HCT116 (cell line): ENCODE measurements at regions not wholly inside any gene's neighbourhood (a gene's known extent, or its start where the extent isn't known, plus 50 kb on each side); places are given as distances from the start of the nearest gene placed in this dataset.

Experiments
- ATAC-seq: fragments of 200-7000 bp; cut with Tn5 transposase; 2 replicates; pipeline ENCODE4 v1.9.1; 2020; ENCODE audit warnings: mild to moderate bottlenecking, moderate library complexity
- BruUV-seq: library from RNA; stranded (reverse); fragments of 400-500 nt; replicated peaks from 2 replicates; lab custom pipeline; 2021; lab: Mats Ljungman, UMichigan
- CTCF ChIA-PET: fragments of 300-600 bp; sonication (Branson Sonifier 250); formaldehyde crosslinking; loops from one replicate; lab custom pipeline; 2021; ENCODE audit warnings: antibody characterized with exemption; lab: Charles Lee
- POLR2A ChIA-PET: fragments of 300-600, 350-600 bp; sonication (Branson Sonifier 250); formaldehyde crosslinking; loops from one replicate; lab custom pipeline; 2021; ENCODE audit warnings: antibody characterized with exemption; lab: Charles Lee
- RAD21 ChIA-PET, 2 experiments: fragments of 300-600 bp; sonication (Branson Sonifier 250); formaldehyde crosslinking; loops; one replicate each; lab custom pipeline; 2023; ENCODE audit warnings: low total read pairs in 2 of 2; ENCODE audit not compliant: uncharacterized antibody in 2 of 2, unreplicated experiment in 2 of 2, low non-redundant PET in 1 of 2; lab: Charles Lee
- DNase-seq: peaks from one replicate; pipeline ENCODE4 v3.0.0-alpha.2; 2010; ENCODE audit warnings: low read depth, low spot score
- H2AFZ ChIP-seq: fragments of 200-600 bp; shearing (Covaris generic), sonication (generic); 2 replicates; pipeline ENCODE4 v1.6.1; 2017; ENCODE audit warnings: low read depth, mixed run types, mixed read lengths, antibody characterized with exemption, low read length; ENCODE audit not compliant: poor library complexity, severe bottlenecking
- H3K27ac ChIP-seq: 2 replicates; pipeline ENCODE4 v1.5.1; 2012; ENCODE audit warnings: low read depth, low read length
- H3K27me3 ChIP-seq: fragments of 200-600 bp; sonication (generic); 2 replicates; pipeline ENCODE4 v1.6.1; 2016; ENCODE audit warnings: mixed run types, low read length, mixed read lengths; ENCODE audit not compliant: insufficient read depth
- H3K36me3 ChIP-seq, 2 experiments: fragments of 200-500 bp in 1 of 2; fragments of 200-600 bp in 1 of 2; sonication (Bioruptor generic) in 1 of 2; sonication (generic) in 1 of 2; 2 replicates each; pipeline versions ENCODE4 v1.5.1 to v1.6.1; 2014 to 2016; ENCODE audit warnings: low read length in 2 of 2, inconsistent platforms in 1 of 2, mixed read lengths in 1 of 2, mixed run types in 1 of 2; ENCODE audit not compliant: insufficient read depth in 2 of 2, control insufficient read depth in 1 of 2
- H3K4me1 ChIP-seq, 2 experiments: fragments of 200-600 bp in 1 of 2; sonication (generic) in 1 of 2; 2 replicates each; pipeline versions ENCODE4 v1.5.1 to v1.6.1; 2012 to 2017; ENCODE audit warnings: low read length in 2 of 2, inconsistent platforms in 1 of 2, mild to moderate bottlenecking in 1 of 2, mixed read lengths in 1 of 2, mixed run types in 1 of 2, moderate library complexity in 1 of 2; ENCODE audit not compliant: insufficient read depth in 2 of 2, control insufficient read depth in 1 of 2
- H3K4me2 ChIP-seq: fragments of 200-600 bp; sonication (generic); 2 replicates; pipeline ENCODE4 v1.6.1; 2017; ENCODE audit warnings: mixed run types, low read length, mixed read lengths
- H3K4me3 ChIP-seq, 2 experiments: fragments of 200-600 bp in 1 of 2; sonication (generic) in 1 of 2; replicated peaks in 1 of 2; 2 replicates each; pipeline ENCODE4 v1.5.1; 2011 to 2016; ENCODE audit warnings: low read length in 2 of 2, control low read depth in 1 of 2, low read depth in 1 of 2, mild to moderate bottlenecking in 1 of 2, mixed read lengths in 1 of 2, mixed run types in 1 of 2
- H3K79me2 ChIP-seq: fragments of 200-600 bp; sonication (generic); 2 replicates; pipeline ENCODE4 v1.6.1; 2017; ENCODE audit warnings: mild to moderate bottlenecking, mixed run types, low read length, moderate library complexity, mixed read lengths; ENCODE audit not compliant: insufficient read depth
- H3K9ac ChIP-seq: fragments of 200-600 bp; sonication (generic); 2 replicates; pipeline ENCODE4 v1.6.1; 2016; ENCODE audit warnings: low read length, mixed read lengths
- H3K9me2 ChIP-seq: fragments of 200-600 bp; sonication (generic), shearing (Covaris generic); 2 replicates; pipeline ENCODE4 v1.6.1; 2017; ENCODE audit warnings: mixed run types, mild to moderate bottlenecking, moderate library complexity; ENCODE audit not compliant: insufficient read depth
- H3K9me3 ChIP-seq, 2 experiments: fragments of 200-500 bp in 1 of 2; fragments of 200-600 bp in 1 of 2; sonication (Bioruptor generic) in 1 of 2; sonication (generic) in 1 of 2; 2 replicates each; pipeline ENCODE4 v1.6.1; 2014 to 2017; ENCODE audit warnings: low read length in 2 of 2, mixed read lengths in 2 of 2, inconsistent platforms in 1 of 2, low read depth in 1 of 2, mild to moderate bottlenecking in 1 of 2, mixed run types in 1 of 2, moderate library complexity in 1 of 2; ENCODE audit not compliant: control insufficient read depth in 1 of 2, insufficient read depth in 1 of 2
- H4K20me1 ChIP-seq: fragments of 200-600 bp; sonication (generic), shearing (Covaris generic); 2 replicates; pipeline ENCODE4 v1.6.1; 2017; ENCODE audit warnings: mixed run types, mild to moderate bottlenecking, moderate library complexity; ENCODE audit not compliant: insufficient read depth
- CBX3 ChIP-seq: IDR thresholded peaks from 2 replicates; pipeline ENCODE4 v1.6.1; 2012; ENCODE audit warnings: low read depth
- CEBPB ChIP-seq: IDR thresholded peaks from 2 replicates; pipeline ENCODE4 v1.6.1; 2012; ENCODE audit warnings: low read depth
- CTCF ChIP-seq, 3 experiments: fragments of 200-600 bp in 1 of 3; sonication (generic) in 1 of 3; IDR thresholded peaks in 2 of 3; conservative IDR thresholded peaks in 1 of 3; 2 replicates each; pipeline ENCODE4 v1.5.1; 2012 to 2017; ENCODE audit warnings: low read depth in 2 of 3, low read length in 2 of 3, antibody characterized with exemption in 1 of 3, borderline replicate concordance in 1 of 3, control low read depth in 1 of 3, mild to moderate bottlenecking in 1 of 3, mixed read lengths in 1 of 3, mixed run types in 1 of 3, moderate library complexity in 1 of 3; ENCODE audit not compliant: insufficient read depth in 1 of 3
- EGR1 ChIP-seq: IDR thresholded peaks from 2 replicates; pipeline ENCODE4 v1.6.1; 2012; ENCODE audit warnings: low read depth
- ELF1 ChIP-seq: IDR thresholded peaks from 2 replicates; pipeline ENCODE4 v1.6.1; 2012; ENCODE audit warnings: low read depth, borderline replicate concordance
- EZH2phosphoT487 ChIP-seq: fragments of 200-600 bp; IDR thresholded peaks from 2 replicates; pipeline ENCODE4 v1.6.1; 2018; ENCODE audit warnings: antibody characterized with exemption, borderline replicate concordance
- JUND ChIP-seq: IDR thresholded peaks from 2 replicates; pipeline ENCODE4 v1.6.1; 2012
- POLR2A ChIP-seq: IDR thresholded peaks from 2 replicates; pipeline ENCODE4 v1.7.0; 2011; ENCODE audit warnings: borderline replicate concordance; ENCODE audit not compliant: insufficient read depth, insufficient read length; ENCODE audit errors: extremely low read depth
- POLR2AphosphoS5 ChIP-seq: IDR thresholded peaks from 2 replicates; pipeline ENCODE4 v1.6.1; 2011; ENCODE audit warnings: mild to moderate bottlenecking, low read depth, low read length, moderate library complexity
- RAD21 ChIP-seq: IDR thresholded peaks from 2 replicates; pipeline ENCODE4 v1.6.1; 2012; ENCODE audit warnings: low read depth, mild to moderate bottlenecking
- REST ChIP-seq: IDR thresholded peaks from 2 replicates; pipeline ENCODE4 v1.6.1; 2012; ENCODE audit warnings: low read depth
- SIN3A ChIP-seq: IDR thresholded peaks from 2 replicates; pipeline ENCODE4 v1.6.1; 2012; ENCODE audit warnings: low read depth
- SP1 ChIP-seq: IDR thresholded peaks from 2 replicates; pipeline ENCODE4 v1.6.1; 2012; ENCODE audit warnings: low read depth
- SRF ChIP-seq: IDR thresholded peaks from 2 replicates; pipeline ENCODE4 v1.6.1; 2012; ENCODE audit warnings: low read depth
- TCF7L2 ChIP-seq: IDR thresholded peaks from 2 replicates; pipeline ENCODE4 v1.7.0; 2011; ENCODE audit warnings: borderline replicate concordance, inconsistent platforms; ENCODE audit not compliant: insufficient read depth, insufficient read length; ENCODE audit errors: extremely low read depth
- YY1 ChIP-seq: IDR thresholded peaks from 2 replicates; pipeline ENCODE4 v1.6.1; 2011; ENCODE audit warnings: low read length, low read depth, moderate library complexity, mild to moderate bottlenecking; ENCODE audit not compliant: insufficient replicate concordance; ENCODE audit errors: extremely low read depth
- ZFX ChIP-seq: fragments of 450-650 bp; IDR thresholded peaks from 2 replicates; pipeline ENCODE4 v1.6.1; 2017
- intact Hi-C: fragments of 100-400 bp; cut with micrococcal nuclease; formaldehyde crosslinking; loops from 2 replicates; pipeline ENCODE4 v1.10.0; 2022
- TF ChIP-seq, protein P1 (sequence below): IDR thresholded peaks from 2 replicates; pipeline ENCODE4 v1.6.1; 2011; ENCODE audit warnings: mild to moderate bottlenecking, low read length, moderate library complexity; ENCODE audit not compliant: insufficient replicate concordance; ENCODE audit errors: extremely low read depth
- TF ChIP-seq, protein P2 (sequence below): IDR thresholded peaks from 2 replicates; pipeline ENCODE4 v1.6.1; 2012

DNA sequence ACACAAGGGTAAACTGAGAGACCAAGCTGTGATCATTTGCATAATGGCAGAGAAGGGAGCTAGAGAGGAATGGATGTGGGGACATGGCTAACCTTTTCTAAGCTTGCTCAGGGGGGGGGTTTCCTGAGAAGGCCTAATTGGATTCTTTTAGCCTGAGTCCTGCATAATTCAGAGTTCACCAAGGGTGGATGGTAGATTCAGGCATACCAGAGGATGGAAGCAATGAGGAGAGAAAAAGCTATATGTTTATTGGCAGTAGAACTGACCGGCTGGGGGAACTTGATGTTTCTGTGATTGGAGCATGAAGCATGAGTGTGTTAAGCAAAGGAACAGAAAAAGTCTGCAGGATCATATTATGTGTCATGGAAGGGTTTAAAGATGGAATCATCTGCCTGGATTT, 65.9 kb upstream of the KLF12 start:
- BruUV-seq: no TSS peak
- Histone ChIP-seq H3K4me3 (no peak overlapping the region), H2AFZ (no peak overlapping the region), H3K79me2 (no peaks in the 10 kb centered on the region), H3K4me2 (no peak overlapping the region), H4K20me1 (no peaks in the 10 kb centered on the region), H3K27ac (no peak overlapping the region), H3K27me3 (no peaks in the 10 kb centered on the region), H3K9me3 (no peaks in the 10 kb centered on the region), H3K36me3 (no peaks in the 10 kb centered on the region), H3K9ac (no peak overlapping the region), H3K4me1 (no peaks in the 10 kb centered on the region), H3K9me2 (no peaks in the 10 kb centered on the region)
- DNase-seq (no peak), ATAC-seq (no peak)
- RAD21 ChIA-PET: no interaction called here
- CTCF ChIA-PET: no interaction called here
- POLR2A ChIA-PET: no interaction called here
- intact Hi-C loops: no loop called here
- TF ChIP-seq REST (no peak), EGR1 (no peak), POLR2AphosphoS5 (no peak), POLR2A (no peak), RAD21 (no peak), SIN3A (no peak), SRF (no peak), CBX3 (no peak), ZFX (no peak), EZH2phosphoT487 (no peak), ELF1 (no peak), CTCF (IDR thresholded peaks at IDR 0.05 in 2 of 3, conservative IDR thresholded peaks at IDR 0.05 in 1 of 3; ENCODE audit: borderline replicate concordance in 1 of 3, insufficient read depth in 1 of 3, low read depth in 2 of 3, low read length in 2 of 3) (no peak), JUND (no peak), SP1 (no peak), TCF7L2 (no peak), CEBPB (no peak), YY1 (no peak)
- TF ChIP-seq, protein P1, sequence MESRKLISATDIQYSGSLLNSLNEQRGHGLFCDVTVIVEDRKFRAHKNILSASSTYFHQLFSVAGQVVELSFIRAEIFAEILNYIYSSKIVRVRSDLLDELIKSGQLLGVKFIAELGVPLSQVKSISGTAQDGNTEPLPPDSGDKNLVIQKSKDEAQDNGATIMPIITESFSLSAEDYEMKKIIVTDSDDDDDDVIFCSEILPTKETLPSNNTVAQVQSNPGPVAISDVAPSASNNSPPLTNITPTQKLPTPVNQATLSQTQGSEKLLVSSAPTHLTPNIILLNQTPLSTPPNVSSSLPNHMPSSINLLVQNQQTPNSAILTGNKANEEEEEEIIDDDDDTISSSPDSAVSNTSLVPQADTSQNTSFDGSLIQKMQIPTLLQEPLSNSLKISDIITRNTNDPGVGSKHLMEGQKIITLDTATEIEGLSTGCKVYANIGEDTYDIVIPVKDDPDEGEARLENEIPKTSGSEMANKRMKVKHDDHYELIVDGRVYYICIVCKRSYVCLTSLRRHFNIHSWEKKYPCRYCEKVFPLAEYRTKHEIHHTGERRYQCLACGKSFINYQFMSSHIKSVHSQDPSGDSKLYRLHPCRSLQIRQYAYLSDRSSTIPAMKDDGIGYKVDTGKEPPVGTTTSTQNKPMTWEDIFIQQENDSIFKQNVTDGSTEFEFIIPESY: no peak
- TF ChIP-seq, protein P2, sequence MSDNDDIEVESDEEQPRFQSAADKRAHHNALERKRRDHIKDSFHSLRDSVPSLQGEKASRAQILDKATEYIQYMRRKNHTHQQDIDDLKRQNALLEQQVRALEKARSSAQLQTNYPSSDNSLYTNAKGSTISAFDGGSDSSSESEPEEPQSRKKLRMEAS: no peak
